PC-9 (cell line): ENCODE measurements at regions not wholly inside any gene's neighbourhood (a gene's known extent, or its start where the extent isn't known, plus 50 kb on each side); places are given as distances from the start of the nearest gene placed in this dataset.

ENCODE experiments used
- BruUV-seq: library from RNA; stranded (reverse); fragments of 400-500 nt; replicated peaks from 2 replicates; lab custom pipeline; 2021; lab: Mats Ljungman, UMichigan
- CTCF ChIA-PET: fragments of 300-600 bp; sonication (Branson Sonifier 250); formaldehyde crosslinking; loops from one replicate; lab custom pipeline; 2022; ENCODE audit warnings: antibody characterized with exemption; lab: Charles Lee
- POLR2A ChIA-PET: fragments of 300-600 bp; sonication (Branson Sonifier 250); formaldehyde crosslinking; loops from one replicate; lab custom pipeline; 2022; ENCODE audit warnings: antibody characterized with exemption; ENCODE audit not compliant: unreplicated experiment; lab: Charles Lee
- DNase-seq, 2 experiments: peaks; one replicate each; pipeline versions ENCODE4 v3.0.0 to v3.0.0-alpha.2; 2015 to 2022; ENCODE audit warnings: mixed read lengths in 1 of 2
- H2AFZ ChIP-seq: fragments of 200-600 bp; sonication (generic); 2 replicates; pipeline ENCODE4 v1.8.1; 2017; ENCODE audit warnings: antibody characterized with exemption
- H3F3A ChIP-seq: fragments of 200-600 bp; sonication (generic); 2 replicates; pipeline ENCODE4 v1.8.1; 2017; ENCODE audit warnings: antibody characterized with exemption, mild to moderate bottlenecking, low read depth; ENCODE audit not compliant: insufficient read depth
- H3K27ac ChIP-seq: fragments of 200-600 bp; sonication (generic); 2 replicates; pipeline ENCODE4 v1.6.1; 2016; ENCODE audit warnings: mixed run types
- H3K27me3 ChIP-seq: fragments of 200-600 bp; sonication (generic); 2 replicates; pipeline ENCODE4 v1.6.1; 2016; ENCODE audit warnings: low read depth, mixed run types; ENCODE audit not compliant: insufficient read depth
- H3K36me3 ChIP-seq: fragments of 200-600 bp; sonication (generic); 2 replicates; pipeline ENCODE4 v1.6.1; 2016; ENCODE audit warnings: low read depth, mixed run types
- H3K4me1 ChIP-seq: fragments of 200-600 bp; sonication (generic); replicated peaks from 2 replicates; pipeline ENCODE4 v1.6.1; 2016; ENCODE audit warnings: mixed run types; ENCODE audit not compliant: insufficient read depth
- H3K4me2 ChIP-seq: fragments of 200-600 bp; sonication (generic); 2 replicates; pipeline ENCODE4 v1.6.1; 2017; ENCODE audit warnings: mixed run types
- H3K4me3 ChIP-seq: fragments of 200-600 bp; sonication (generic); 2 replicates; pipeline ENCODE4 v1.6.1; 2016; ENCODE audit warnings: mixed run types
- H3K79me2 ChIP-seq: fragments of 200-600 bp; sonication (generic); 2 replicates; pipeline ENCODE4 v1.6.1; 2017; ENCODE audit warnings: low read depth, mixed run types
- H3K9me2 ChIP-seq: fragments of 200-600 bp; sonication (generic); 2 replicates; pipeline ENCODE4 v1.8.1; 2017; ENCODE audit warnings: mild to moderate bottlenecking; ENCODE audit not compliant: insufficient read depth
- H3K9me3 ChIP-seq: fragments of 200-600 bp; sonication (generic); 2 replicates; pipeline ENCODE4 v1.8.1; 2016; ENCODE audit warnings: low read depth; ENCODE audit not compliant: insufficient read depth
- H4K20me1 ChIP-seq: fragments of 200-600 bp; sonication (generic); 2 replicates; pipeline ENCODE4 v1.8.1; 2017; ENCODE audit not compliant: insufficient read depth
- EZH2 ChIP-seq: fragments of 200-600 bp; sonication (generic); IDR thresholded peaks from 2 replicates; pipeline ENCODE4 v1.8.0; 2017; ENCODE audit warnings: antibody characterized with exemption, low read depth
- intact Hi-C: fragments of 100-400 bp; cut with micrococcal nuclease; formaldehyde crosslinking; loops from one replicate; pipeline ENCODE4 v1.10.0; 2022; ENCODE audit not compliant: unreplicated experiment
- TF ChIP-seq, protein P1 (sequence below): fragments of 200-600 bp; sonication (generic); conservative IDR thresholded peaks from 2 replicates; pipeline ENCODE4 v1.6.1; 2017; ENCODE audit warnings: mixed run types, antibody characterized with exemption, mild to moderate bottlenecking, moderate library complexity

- Histone ChIP-seq H3K27me3 (no peaks in the 10 kb centered on the region), H3K27ac (no peak overlapping the region), H3K9me2 (no peaks in the 10 kb centered on the region), H3K36me3 (no peaks in the 10 kb centered on the region), H3K4me1 (no peaks in the 10 kb centered on the region), H3K4me2 (no peak overlapping the region), H4K20me1 (no peaks in the 10 kb centered on the region), H3K4me3 (no peak overlapping the region), H3K9me3 (no peaks in the 10 kb centered on the region), H3F3A (no peaks in the 10 kb centered on the region), H3K79me2 (no peaks in the 10 kb centered on the region), H2AFZ (no peak overlapping the region)
- no peak for TF ChIP-seq EZH2
- intact Hi-C loops, result no loop called here
- ChIA-PET POLR2A (interaction anchor here (0.6 kb wide), 1 partner anchor 16 kb away, joined by 3 read pairs; no protein-coding TSS in a partner anchor), CTCF (no interaction called here)
- no peak for DNase-seq
- BruUV-seq, result no TSS peak
These were observed 109.9 kb upstream of the DAB2 start for GRCh38 chr5:39534690-39535089.

- intact Hi-C loops, result no loop called here
- Histone ChIP-seq H3K27me3 (no peaks in the 10 kb centered on the region), H4K20me1 (no peaks in the 10 kb centered on the region), H3K4me1 (no peaks in the 10 kb centered on the region), H3F3A (no peaks in the 10 kb centered on the region), H3K79me2 (no peaks in the 10 kb centered on the region), H3K4me3 (no peak overlapping the region), H3K4me2 (no peak overlapping the region), H2AFZ (no peak overlapping the region), H3K9me2 (no peaks in the 10 kb centered on the region), H3K9me3 (no peaks in the 10 kb centered on the region), H3K36me3 (no peaks in the 10 kb centered on the region), H3K27ac (no peak overlapping the region)
- TF ChIP-seq, protein P1, sequence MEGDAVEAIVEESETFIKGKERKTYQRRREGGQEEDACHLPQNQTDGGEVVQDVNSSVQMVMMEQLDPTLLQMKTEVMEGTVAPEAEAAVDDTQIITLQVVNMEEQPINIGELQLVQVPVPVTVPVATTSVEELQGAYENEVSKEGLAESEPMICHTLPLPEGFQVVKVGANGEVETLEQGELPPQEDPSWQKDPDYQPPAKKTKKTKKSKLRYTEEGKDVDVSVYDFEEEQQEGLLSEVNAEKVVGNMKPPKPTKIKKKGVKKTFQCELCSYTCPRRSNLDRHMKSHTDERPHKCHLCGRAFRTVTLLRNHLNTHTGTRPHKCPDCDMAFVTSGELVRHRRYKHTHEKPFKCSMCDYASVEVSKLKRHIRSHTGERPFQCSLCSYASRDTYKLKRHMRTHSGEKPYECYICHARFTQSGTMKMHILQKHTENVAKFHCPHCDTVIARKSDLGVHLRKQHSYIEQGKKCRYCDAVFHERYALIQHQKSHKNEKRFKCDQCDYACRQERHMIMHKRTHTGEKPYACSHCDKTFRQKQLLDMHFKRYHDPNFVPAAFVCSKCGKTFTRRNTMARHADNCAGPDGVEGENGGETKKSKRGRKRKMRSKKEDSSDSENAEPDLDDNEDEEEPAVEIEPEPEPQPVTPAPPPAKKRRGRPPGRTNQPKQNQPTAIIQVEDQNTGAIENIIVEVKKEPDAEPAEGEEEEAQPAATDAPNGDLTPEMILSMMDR, result no peak
- no peak for TF ChIP-seq EZH2
- ChIA-PET POLR2A (no interaction called here), CTCF (no interaction called here)
- no peak for DNase-seq
- BruUV-seq, result no TSS peak
These were observed 109.0 kb upstream of the DAB2 start for GRCh38 chr5:39533749-39534148.

DNA sequence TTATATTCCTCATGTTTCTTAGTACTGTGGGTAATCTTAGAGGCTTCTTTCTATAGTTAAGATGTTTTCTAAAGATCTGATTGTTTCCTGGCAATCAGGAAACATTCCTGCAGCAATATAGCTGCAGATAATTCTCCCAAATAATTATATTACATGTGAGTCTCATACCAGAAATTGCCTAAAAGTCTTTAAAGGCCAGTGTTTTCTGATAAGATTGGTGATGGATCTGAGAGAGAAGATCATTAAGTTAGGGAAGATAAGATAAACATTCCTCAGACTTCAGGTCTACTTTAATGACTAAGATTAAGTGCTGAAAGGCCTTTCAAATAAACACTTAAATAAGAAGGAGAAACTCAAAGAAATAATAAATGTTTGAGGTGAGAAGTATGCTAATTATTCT is 107.7 kb upstream of the DAB2 start:
- Histone ChIP-seq H3K27me3 (no peaks in the 10 kb centered on the region), H3K4me1 (no peaks in the 10 kb centered on the region), H3K9me3 (no peaks in the 10 kb centered on the region), H3K4me2 (no peak overlapping the region), H3K4me3 (no peak overlapping the region), H3K79me2 (no peaks in the 10 kb centered on the region), H4K20me1 (no peaks in the 10 kb centered on the region), H3K27ac (no peak overlapping the region), H3K9me2 (no peaks in the 10 kb centered on the region), H2AFZ (no peak overlapping the region), H3F3A (no peaks in the 10 kb centered on the region), H3K36me3 (no peaks in the 10 kb centered on the region)
- DNase-seq, result no peak
- TF ChIP-seq, protein P1, result no peak
- no peak for TF ChIP-seq EZH2
- CTCF ChIA-PET, result no interaction called here
- intact Hi-C loops, result no loop called here
- BruUV-seq, result no TSS peak
- POLR2A ChIA-PET, result no interaction called here

DNA sequence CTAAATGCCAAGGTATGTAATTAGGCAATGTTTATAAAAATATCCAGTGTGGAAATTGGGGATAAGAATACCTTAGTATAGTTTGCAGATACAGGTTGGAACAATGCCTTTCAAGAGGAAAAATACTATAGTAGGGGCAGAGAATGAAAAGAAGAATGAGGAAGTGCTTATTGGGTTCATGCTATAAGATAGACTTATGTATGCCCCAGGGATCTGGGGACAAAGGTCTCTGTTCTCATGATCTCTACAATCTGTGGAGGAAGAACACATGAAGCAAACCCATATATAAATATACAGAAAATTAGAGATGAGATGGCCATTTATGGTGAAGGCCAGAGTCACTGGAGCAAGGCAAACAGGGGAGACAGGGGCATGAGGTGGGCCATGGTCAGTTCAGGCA is 106.5 kb upstream of the DAB2 start:
- Histone ChIP-seq H3K27me3 (no peaks in the 10 kb centered on the region), H3K36me3 (no peaks in the 10 kb centered on the region), H3K4me1 (no peaks in the 10 kb centered on the region), H3K9me3 (no peaks in the 10 kb centered on the region), H3K4me3 (no peak overlapping the region), H3K27ac (no peak overlapping the region), H2AFZ (no peak overlapping the region), H3F3A (no peaks in the 10 kb centered on the region), H3K4me2 (no peak overlapping the region), H4K20me1 (no peaks in the 10 kb centered on the region), H3K79me2 (no peaks in the 10 kb centered on the region), H3K9me2 (no peaks in the 10 kb centered on the region)
- TF ChIP-seq EZH2, result no peak
- TF ChIP-seq, protein P1, result no peak
- DNase-seq, result no peak
- ChIA-PET CTCF (no interaction called here), POLR2A (no interaction called here)
- intact Hi-C loops, result no loop called here
- BruUV-seq, result no TSS peak
